22Rv1 (cell line): ENCODE measurements at regions not wholly inside any gene's neighbourhood (a gene's known extent, or its start where the extent isn't known, plus 50 kb on each side); places are given as distances from the start of the nearest gene placed in this dataset.

Experiments
- CTCF ChIP-seq: fragments of 450-650 bp; IDR thresholded peaks from 2 replicates; pipeline ENCODE4 v1.5.1; 2017; ENCODE audit warnings: mild to moderate bottlenecking
- ZFX ChIP-seq: fragments of 450-650 bp; IDR thresholded peaks from 2 replicates; pipeline ENCODE4 v1.6.1; 2017; ENCODE audit warnings: antibody characterized with exemption, borderline replicate concordance

GRCh38 chr7:46029111-46029704 is 108.1 kb upstream of the IGFBP3 start:
- TF ChIP-seq CTCF: no peak
- no peak for TF ChIP-seq ZFX
